Neuronal stem cell (in vitro differentiated cells): ENCODE measurements at regions not wholly inside any gene's neighbourhood (a gene's known extent, or its start where the extent isn't known, plus 50 kb on each side); places are given as distances from the start of the nearest gene placed in this dataset.

Experiments used
- DNase-seq: peaks from one replicate; pipeline ENCODE4 v3.0.0-alpha.2; 2013; ENCODE audit warnings: low spot score
- H2AFZ ChIP-seq: one replicate; pipeline ENCODE4 v1.6.1; 2013; ENCODE audit warnings: mild to moderate bottlenecking, low read length, inconsistent platforms
- H2AK5ac ChIP-seq: 2 replicates; pipeline ENCODE4 v1.6.1; 2013; ENCODE audit warnings: low read depth, mild to moderate bottlenecking, inconsistent platforms, low read length, moderate library complexity, mixed read lengths
- H2BK120ac ChIP-seq: 2 replicates; pipeline ENCODE4 v1.6.1; 2013; ENCODE audit warnings: low read depth, mild to moderate bottlenecking, inconsistent platforms, low read length, moderate library complexity, mixed read lengths
- H2BK12ac ChIP-seq: one replicate; pipeline ENCODE4 v1.6.1; 2013; ENCODE audit warnings: low read length, inconsistent platforms
- H2BK15ac ChIP-seq: 2 replicates; pipeline ENCODE4 v1.6.1; 2013; ENCODE audit warnings: mild to moderate bottlenecking, low read length, inconsistent platforms, mixed read lengths
- H2BK5ac ChIP-seq: one replicate; pipeline ENCODE4 v1.6.1; 2013; ENCODE audit warnings: inconsistent platforms, mild to moderate bottlenecking, low read length, moderate library complexity
- H3K14ac ChIP-seq: one replicate; pipeline ENCODE4 v1.6.1; 2013; ENCODE audit warnings: low read length, inconsistent platforms
- H3K18ac ChIP-seq: 2 replicates; pipeline ENCODE4 v1.6.1; 2013; ENCODE audit warnings: low read length, inconsistent platforms
- H3K23ac ChIP-seq: 2 replicates; pipeline ENCODE4 v1.6.1; 2013; ENCODE audit warnings: low read depth, mild to moderate bottlenecking, mixed read lengths, low read length, inconsistent platforms; ENCODE audit not compliant: poor library complexity
- H3K27ac ChIP-seq: replicated peaks from 3 replicates; pipeline ENCODE4 v1.5.1; 2013; ENCODE audit warnings: low read length, inconsistent platforms
- H3K27me3 ChIP-seq, 3 experiments: 2 replicates each; pipeline ENCODE4 v1.6.1; 2013; ENCODE audit warnings: low read length in 3 of 3, mild to moderate bottlenecking in 2 of 3, inconsistent platforms in 1 of 3, low read depth in 1 of 3, mixed read lengths in 1 of 3, moderate library complexity in 1 of 3; ENCODE audit not compliant: control insufficient read depth in 3 of 3, insufficient read depth in 3 of 3
- H3K36me3 ChIP-seq, 2 donors: replicated peaks in 1 of 2; 2 replicates each; pipeline ENCODE4 v1.6.1; 2013; ENCODE audit warnings: low read length in 2 of 2; ENCODE audit not compliant: control insufficient read depth in 2 of 2, insufficient read depth in 2 of 2
- H3K4ac ChIP-seq: 2 replicates; pipeline ENCODE4 v1.6.1; 2013; ENCODE audit warnings: inconsistent platforms, mild to moderate bottlenecking, low read length, moderate library complexity
- H3K4me1 ChIP-seq, 2 donors: 1 replicate in 1 of 2; 2 replicates in 1 of 2; pipeline ENCODE4 v1.6.1; 2013; ENCODE audit warnings: low read length in 2 of 2, low read depth in 1 of 2; ENCODE audit not compliant: control insufficient read depth in 2 of 2, insufficient read depth in 1 of 2
- H3K4me2 ChIP-seq: one replicate; pipeline ENCODE4 v1.6.1; 2013; ENCODE audit warnings: mild to moderate bottlenecking, low read length, inconsistent platforms; ENCODE audit not compliant: insufficient read depth, poor library complexity, severe bottlenecking
- H3K4me3 ChIP-seq, 2 donors: 2 replicates each; pipeline ENCODE4 v1.5.1; 2013; ENCODE audit warnings: low read length in 2 of 2, mild to moderate bottlenecking in 2 of 2, inconsistent platforms in 1 of 2, moderate library complexity in 1 of 2
- H3K79me1 ChIP-seq: one replicate; pipeline ENCODE4 v1.6.1; 2013; ENCODE audit warnings: low read depth, mild to moderate bottlenecking, inconsistent platforms, low read length, moderate library complexity
- H3K9ac ChIP-seq: one replicate; pipeline ENCODE4 v1.6.1; 2013; ENCODE audit warnings: mild to moderate bottlenecking, low read depth, low read length, inconsistent platforms; ENCODE audit not compliant: poor library complexity
- H3K9me3 ChIP-seq, 2 donors: replicated peaks in 1 of 2; 2 replicates each; pipeline versions ENCODE3 to v1.6.1; 2013; ENCODE audit warnings: low read length in 2 of 2, mild to moderate bottlenecking in 2 of 2, inconsistent platforms in 1 of 2, low read depth in 1 of 2, mixed read lengths in 1 of 2, moderate library complexity in 1 of 2; ENCODE audit not compliant: control insufficient read depth in 2 of 2, insufficient read depth in 1 of 2
- H4K8ac ChIP-seq: one replicate; pipeline ENCODE4 v1.6.1; 2013; ENCODE audit warnings: low read depth, mild to moderate bottlenecking, inconsistent platforms, low read length, moderate library complexity
- H4K91ac ChIP-seq: one replicate; pipeline ENCODE4 v1.6.1; 2013; ENCODE audit warnings: low read length, low read depth, mild to moderate bottlenecking, inconsistent platforms; ENCODE audit not compliant: poor library complexity
- WGBS, 2 donors: extraction: QIAGEN DNeasy Blood & Tissue Kit; methylation state at CpG; one replicate each; pipeline ENCODE4 v1.1.7; 2013; ENCODE audit warnings: missing lambda C conversion rate in 2 of 2, mixed read lengths in 1 of 2; ENCODE audit not compliant: insufficient read length in 2 of 2, insufficient replicate concordance in 1 of 2; ENCODE audit errors: extremely low coverage in 2 of 2; 5-methylcytosine and 5-hydroxymethylcytosine counted together

DNA sequence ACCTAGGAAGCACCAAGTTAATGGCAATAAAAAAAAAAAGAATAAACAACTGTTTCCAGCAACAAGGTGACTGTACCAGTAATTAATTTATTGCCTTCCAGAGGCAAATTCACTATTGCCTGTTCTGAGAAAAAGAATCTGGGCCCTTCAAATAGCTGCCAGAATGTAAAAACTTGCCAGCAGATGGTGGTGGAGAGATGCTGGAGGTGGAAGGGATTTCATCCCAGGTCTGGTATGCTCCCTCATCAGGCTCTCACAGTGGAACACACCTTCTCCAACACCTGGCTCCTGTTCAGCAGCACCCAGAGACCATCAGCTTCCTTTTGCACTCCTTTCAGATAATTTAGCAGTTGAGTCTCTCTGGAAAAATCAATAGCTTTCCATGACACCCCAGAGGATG lies 792.9 kb upstream of the ADAMTS5 start:
- H3K9ac ChIP-seq = no peak overlapping the region
- H3K4ac ChIP-seq = no peak overlapping the region
- no peak overlapping the region for H2BK120ac ChIP-seq
- no peak overlapping the region for H2AK5ac ChIP-seq
- no peak overlapping the region for H2AFZ ChIP-seq
- no peaks in the 10 kb centered on the region for H3K9me3 ChIP-seq
- H3K14ac ChIP-seq = no peak overlapping the region
- no peak overlapping the region for H2BK5ac ChIP-seq
- no peaks in the 10 kb centered on the region for H3K36me3 ChIP-seq
- H3K4me3 ChIP-seq = no peak overlapping the region
- no peaks in the 10 kb centered on the region for H3K27me3 ChIP-seq
- no peaks in the 10 kb centered on the region for H3K4me1 ChIP-seq
- H3K27ac ChIP-seq = no peak overlapping the region
- no peak overlapping the region for H2BK12ac ChIP-seq
- H3K18ac ChIP-seq = no peak overlapping the region
- H3K4me2 ChIP-seq = no peak overlapping the region
- H3K79me1 ChIP-seq = no peaks in the 10 kb centered on the region
- H3K23ac ChIP-seq = no peak overlapping the region
- no peak overlapping the region for H2BK15ac ChIP-seq
- no peak overlapping the region for H4K91ac ChIP-seq
- no peak overlapping the region for H4K8ac ChIP-seq
- DNase-seq = no peak

DNA sequence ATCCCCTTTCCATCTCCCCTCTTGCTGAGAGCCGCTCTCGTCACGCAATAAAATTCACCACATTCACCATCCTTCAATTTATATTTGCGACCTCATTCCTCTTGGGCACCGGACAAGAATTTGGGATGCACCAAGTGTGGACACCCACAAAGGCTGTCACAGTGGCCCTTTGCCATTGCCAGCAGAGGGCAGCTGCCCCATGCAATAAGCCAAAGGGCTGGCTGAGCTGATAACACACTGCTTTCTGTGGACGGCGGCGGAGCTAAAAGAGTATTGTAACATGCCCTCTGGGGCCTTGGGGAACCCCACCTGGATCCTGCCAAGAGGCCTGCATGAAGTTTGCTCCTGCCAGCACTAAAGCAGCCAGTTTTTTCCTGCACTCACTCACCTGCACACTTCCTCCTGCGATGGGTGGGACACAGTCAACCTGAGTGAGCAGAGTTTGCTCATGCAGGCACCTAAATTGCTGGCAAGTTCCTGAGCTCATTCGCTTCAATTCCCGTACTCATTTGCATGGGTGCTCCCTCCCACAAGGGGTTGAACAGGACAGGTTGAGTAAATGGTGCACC lies 792.3 kb upstream of the ADAMTS5 start:
- DNase-seq = no peak
- H4K91ac ChIP-seq = no peak overlapping the region
- H4K8ac ChIP-seq = no peak overlapping the region
- no peaks in the 10 kb centered on the region for H3K27me3 ChIP-seq
- no peaks in the 10 kb centered on the region for H3K36me3 ChIP-seq
- no peak overlapping the region for H3K18ac ChIP-seq
- H3K4me3 ChIP-seq = no peak overlapping the region
- H3K14ac ChIP-seq = no peak overlapping the region
- H3K27ac ChIP-seq = no peak overlapping the region
- H2BK12ac ChIP-seq = no peak overlapping the region
- H3K4me1 ChIP-seq = no peaks in the 10 kb centered on the region
- no peak overlapping the region for H2BK5ac ChIP-seq
- H3K79me1 ChIP-seq = no peaks in the 10 kb centered on the region
- no peaks in the 10 kb centered on the region for H3K9me3 ChIP-seq
- 100% methylated on average over 3 of the region's 11 CpGs; no CpG with 5 or more reads in 1 of the 2 donors for WGBS, 2 donors
- no peak overlapping the region for H2BK15ac ChIP-seq
- H3K4ac ChIP-seq = no peak overlapping the region
- no peak overlapping the region for H3K9ac ChIP-seq
- no peak overlapping the region for H3K23ac ChIP-seq
- H2BK120ac ChIP-seq = no peak overlapping the region
- no peak overlapping the region for H2AFZ ChIP-seq
- H2AK5ac ChIP-seq = no peak overlapping the region
- H3K4me2 ChIP-seq = no peak overlapping the region

DNA sequence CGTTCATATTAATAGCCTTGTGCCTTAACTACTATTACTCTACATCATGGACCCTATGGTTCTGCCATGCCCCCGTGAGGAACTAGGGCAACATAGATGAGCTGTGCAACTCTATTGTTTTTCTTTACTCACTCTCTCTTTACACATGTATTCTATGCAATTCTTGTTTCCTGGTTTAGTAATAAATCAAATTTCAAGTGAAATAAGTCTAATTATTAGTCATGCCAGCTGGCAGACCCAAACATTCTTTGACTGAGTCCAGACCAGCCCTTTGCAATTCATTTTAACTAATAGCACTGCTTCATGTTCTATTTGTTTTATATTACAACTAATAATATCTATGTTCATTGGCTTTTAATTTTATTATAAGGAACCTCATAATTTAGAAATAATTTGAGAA lies 789.3 kb upstream of the ADAMTS5 start:
- Histone ChIP-seq H3K27ac (no peak overlapping the region), H3K18ac (no peak overlapping the region), H2BK15ac (no peak overlapping the region), H3K9ac (no peak overlapping the region), H2BK12ac (no peak overlapping the region), H3K4me3 (no peak overlapping the region), H2AFZ (no peak overlapping the region), H2BK5ac (no peak overlapping the region), H4K8ac (no peak overlapping the region), H4K91ac (no peak overlapping the region), H3K36me3 (no peaks in the 10 kb centered on the region), H3K23ac (no peak overlapping the region), H3K4me2 (no peak overlapping the region), H3K14ac (no peak overlapping the region), H3K9me3 (no peaks in the 10 kb centered on the region), H3K79me1 (no peaks in the 10 kb centered on the region), H3K4me1 (no peaks in the 10 kb centered on the region), H3K27me3 (no peaks in the 10 kb centered on the region), H2AK5ac (no peak overlapping the region), H2BK120ac (no peak overlapping the region), H3K4ac (no peak overlapping the region)
- no peak for DNase-seq
- no CpG with 5 or more reads among the region's 2 CpGs for WGBS, 2 donors

DNA sequence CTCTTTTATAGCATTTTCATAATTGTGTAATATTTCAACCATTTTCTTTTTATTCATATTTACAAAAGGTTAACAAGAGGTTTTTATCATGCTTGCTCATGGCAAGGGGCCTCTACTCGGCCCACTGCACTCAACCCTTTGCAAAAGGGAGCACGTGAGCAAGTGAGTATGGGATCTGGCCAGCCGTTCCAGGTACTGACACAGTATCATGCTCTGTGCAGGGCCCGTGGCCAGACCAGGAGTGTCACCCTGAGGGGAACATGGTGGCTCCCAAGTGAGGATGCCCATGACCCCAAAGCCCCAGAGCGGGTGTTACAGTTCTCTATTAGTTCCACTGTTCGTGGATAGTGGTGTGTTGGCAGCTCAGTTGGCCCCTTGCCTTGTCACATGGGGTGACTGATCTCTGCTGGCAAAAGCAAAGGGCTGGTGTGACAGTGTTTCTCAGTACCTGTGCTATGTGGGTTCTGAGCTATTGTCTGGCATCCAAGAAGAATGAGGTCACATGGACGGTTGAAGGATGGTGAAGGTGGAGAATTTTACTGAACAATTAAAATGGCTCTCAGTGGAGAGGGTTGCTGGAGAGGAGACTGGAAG lies 777.2 kb upstream of the ADAMTS5 start:
- Histone ChIP-seq H3K18ac (no peak overlapping the region), H2BK5ac (no peak overlapping the region), H2AFZ (no peak overlapping the region), H3K27ac (no peak overlapping the region), H3K23ac (no peak overlapping the region), H4K8ac (no peak overlapping the region), H3K14ac (no peak overlapping the region), H3K4me2 (no peak overlapping the region), H2BK12ac (no peak overlapping the region), H2AK5ac (no peak overlapping the region), H3K4me1 (no peaks in the 10 kb centered on the region), H3K4ac (no peak overlapping the region), H2BK15ac (no peak overlapping the region), H3K4me3 (no peak overlapping the region), H3K9me3 (no peaks in the 10 kb centered on the region), H3K79me1 (no peaks in the 10 kb centered on the region), H4K91ac (no peak overlapping the region), H3K27me3 (no peaks in the 10 kb centered on the region), H2BK120ac (no peak overlapping the region), H3K9ac (no peak overlapping the region), H3K36me3 (no peaks in the 10 kb centered on the region)
- no CpG with 5 or more reads among the region's 7 CpGs for WGBS, 2 donors
- DNase-seq = no peak
